ENCODE measurements at regions not wholly inside any gene's neighbourhood (a gene's known extent, or its start where the extent isn't known, plus 50 kb on each side); places are given as distances from the start of the nearest gene placed in this dataset.
"Not testable (repeated sequence)": the region's sequence is repeated elsewhere in the genome, so short reads cannot be mapped to it uniquely, and the experiment has no call there.

- DNase-seq (ENCODE audit: low spot score): no peak
- no peaks in the 10 kb centered on the region for H3K9me3 Mint-ChIP-seq
- H3K4me3 Mint-ChIP-seq: peak overlapping the region; percentile 1
- no peaks in the 10 kb centered on the region for H3K36me3 Mint-ChIP-seq (ENCODE audit: low read depth)
- H3K27me3 Mint-ChIP-seq (ENCODE audit: low read depth): peaks cover 7% of the 10 kb centered on the region
- no peak overlapping the region for H3K27ac Mint-ChIP-seq
- peaks cover 21% of the 10 kb centered on the region for H3K4me1 Mint-ChIP-seq (ENCODE audit: low read depth)
Observed at GRCh38 chr1:25120281-25120680, 112.0 kb downstream of the SYF2 start.

GRCh38 chr1:25118546-25118945 is 113.8 kb downstream of the SYF2 start:
- H3K4me1 Mint-ChIP-seq (ENCODE audit: low read depth): peaks cover 23% of the 10 kb centered on the region
- no peak overlapping the region for H3K4me3 Mint-ChIP-seq
- peaks cover 11% of the 10 kb centered on the region for H3K27me3 Mint-ChIP-seq (ENCODE audit: low read depth)
- no peaks in the 10 kb centered on the region for H3K36me3 Mint-ChIP-seq (ENCODE audit: low read depth)
- H3K27ac Mint-ChIP-seq: no peak overlapping the region
- peak; percentile 21 for DNase-seq (ENCODE audit: low spot score)
- no peaks in the 10 kb centered on the region for H3K9me3 Mint-ChIP-seq

- Mint-ChIP-seq H3K27me3 (ENCODE audit: low read depth) (peaks cover 11% of the 10 kb centered on the region), H3K9me3 (no peaks in the 10 kb centered on the region), H3K4me1 (ENCODE audit: low read depth) (peaks cover 23% of the 10 kb centered on the region), H3K27ac (no peak overlapping the region), H3K36me3 (ENCODE audit: low read depth) (no peaks in the 10 kb centered on the region), H3K4me3 (no peak overlapping the region)
- DNase-seq (ENCODE audit: low spot score): no peak
Observed at GRCh38 chr1:25117233-25117823, 115.0 kb downstream of the SYF2 start.

GRCh38 chr1:25116832-25117231 is 115.5 kb downstream of the SYF2 start:
- H3K36me3 Mint-ChIP-seq (ENCODE audit: low read depth): no peaks in the 10 kb centered on the region

GRCh38 chr1:25116117-25116516 is 116.2 kb downstream of the SYF2 start:
- Mint-ChIP-seq H3K4me1 (ENCODE audit: low read depth) (peaks cover 23% of the 10 kb centered on the region), H3K27me3 (ENCODE audit: low read depth) (peaks cover 11% of the 10 kb centered on the region)
- H3K27ac Mint-ChIP-seq; H3K36me3 Mint-ChIP-seq (ENCODE audit: low read depth); H3K4me3 Mint-ChIP-seq; DNase-seq (ENCODE audit: low spot score); H3K9me3 Mint-ChIP-seq: not testable (repeated sequence)

More at GRCh38 chr1:25116832-25117231, 115.5 kb downstream of the SYF2 start:
- Mint-ChIP-seq H3K27me3 (ENCODE audit: low read depth) (peaks cover 11% of the 10 kb centered on the region), H3K4me3 (no peak overlapping the region), H3K4me1 (ENCODE audit: low read depth) (peaks cover 23% of the 10 kb centered on the region), H3K9me3 (no peaks in the 10 kb centered on the region), H3K27ac (no peak overlapping the region)
- DNase-seq (ENCODE audit: low spot score): no peak

- peaks cover 15% of the 10 kb centered on the region for H3K4me1 Mint-ChIP-seq (ENCODE audit: low read depth)
Observed at GRCh38 chr1:25113731-25114130, 118.6 kb downstream of the SYF2 start.

GRCh38 chr1:25113086-25113485 is 119.2 kb downstream of the SYF2 start:
- H3K27ac Mint-ChIP-seq: no peak overlapping the region
- no peak overlapping the region for H3K4me3 Mint-ChIP-seq
- H3K27me3 Mint-ChIP-seq (ENCODE audit: low read depth): peaks cover 11% of the 10 kb centered on the region
- peaks cover 18% of the 10 kb centered on the region for H3K9me3 Mint-ChIP-seq
- DNase-seq (ENCODE audit: low spot score): no peak
- H3K36me3 Mint-ChIP-seq (ENCODE audit: low read depth): peaks cover 10% of the 10 kb centered on the region
- peaks cover 10% of the 10 kb centered on the region for H3K4me1 Mint-ChIP-seq (ENCODE audit: low read depth)

More at GRCh38 chr1:25113731-25114130, 118.6 kb downstream of the SYF2 start:
- Mint-ChIP-seq H3K27me3 (ENCODE audit: low read depth) (peaks cover 11% of the 10 kb centered on the region), H3K27ac (no peak overlapping the region), H3K9me3 (peaks cover 14% of the 10 kb centered on the region), H3K4me3 (no peak overlapping the region), H3K36me3 (ENCODE audit: low read depth) (peaks cover 7% of the 10 kb centered on the region)
- DNase-seq (ENCODE audit: low spot score): no peak

GRCh38 chr1:25112400-25112799 is 119.9 kb downstream of the SYF2 start:
- peaks cover 18% of the 10 kb centered on the region for H3K9me3 Mint-ChIP-seq
- peaks cover 10% of the 10 kb centered on the region for H3K4me1 Mint-ChIP-seq (ENCODE audit: low read depth)
- H3K27me3 Mint-ChIP-seq (ENCODE audit: low read depth): peaks cover 11% of the 10 kb centered on the region
- H3K4me3 Mint-ChIP-seq: no peak overlapping the region
- H3K36me3 Mint-ChIP-seq (ENCODE audit: low read depth): peaks cover 10% of the 10 kb centered on the region
- no peak for DNase-seq (ENCODE audit: low spot score)
- H3K27ac Mint-ChIP-seq: no peak overlapping the region

GRCh38 chr1:25111706-25112105 is 120.6 kb downstream of the SYF2 start:
- Mint-ChIP-seq H3K27me3 (ENCODE audit: low read depth) (peaks cover 11% of the 10 kb centered on the region), H3K4me1 (ENCODE audit: low read depth) (peaks cover 10% of the 10 kb centered on the region), H3K9me3 (peaks cover 18% of the 10 kb centered on the region), H3K36me3 (ENCODE audit: low read depth) (peaks cover 10% of the 10 kb centered on the region), H3K4me3 (no peak overlapping the region), H3K27ac (no peak overlapping the region)
- no peak for DNase-seq (ENCODE audit: low spot score)

- Mint-ChIP-seq H3K36me3 (ENCODE audit: low read depth) (peaks cover 10% of the 10 kb centered on the region), H3K27me3 (ENCODE audit: low read depth) (peaks cover 9% of the 10 kb centered on the region), H3K9me3 (peaks cover 18% of the 10 kb centered on the region), H3K4me3 (no peak overlapping the region), H3K27ac (no peak overlapping the region), H3K4me1 (ENCODE audit: low read depth) (peaks cover 16% of the 10 kb centered on the region)
- no peak for DNase-seq (ENCODE audit: low spot score)
Observed at GRCh38 chr1:25110485-25110884, 121.8 kb downstream of the SYF2 start.

GRCh38 chr1:25110036-25110435 is 122.3 kb downstream of the SYF2 start:
- H3K27me3 Mint-ChIP-seq (ENCODE audit: low read depth): peaks cover 7% of the 10 kb centered on the region
- no peak overlapping the region for H3K27ac Mint-ChIP-seq
- DNase-seq (ENCODE audit: low spot score): no peak
- no peak overlapping the region for H3K4me3 Mint-ChIP-seq
- H3K9me3 Mint-ChIP-seq: peaks cover 18% of the 10 kb centered on the region
- peaks cover 14% of the 10 kb centered on the region for H3K4me1 Mint-ChIP-seq (ENCODE audit: low read depth)
- H3K36me3 Mint-ChIP-seq (ENCODE audit: low read depth): peaks cover 10% of the 10 kb centered on the region

- Mint-ChIP-seq H3K9me3 (peaks cover 18% of the 10 kb centered on the region), H3K27me3 (ENCODE audit: low read depth) (peaks cover 6% of the 10 kb centered on the region), H3K4me3 (no peak overlapping the region), H3K27ac (peak overlapping the region; percentile 6), H3K36me3 (ENCODE audit: low read depth) (peaks cover 10% of the 10 kb centered on the region), H3K4me1 (ENCODE audit: low read depth) (peaks cover 14% of the 10 kb centered on the region)
- DNase-seq (ENCODE audit: low spot score): no peak
Observed at GRCh38 chr1:25109531-25109951, 122.8 kb downstream of the SYF2 start.

GRCh38 chr1:25107643-25108010 is 124.7 kb downstream of the SYF2 start:
- Mint-ChIP-seq H3K9me3 (peaks cover 18% of the 10 kb centered on the region), H3K36me3 (ENCODE audit: low read depth) (peaks cover 10% of the 10 kb centered on the region), H3K27ac (no peak overlapping the region), H3K27me3 (ENCODE audit: low read depth) (peaks cover 10% of the 10 kb centered on the region), H3K4me1 (ENCODE audit: low read depth) (peaks cover 14% of the 10 kb centered on the region), H3K4me3 (no peak overlapping the region)
- no peak for DNase-seq (ENCODE audit: low spot score)

- Mint-ChIP-seq H3K9me3 (peaks cover 18% of the 10 kb centered on the region), H3K27ac (no peak overlapping the region), H3K4me3 (no peak overlapping the region), H3K36me3 (ENCODE audit: low read depth) (peaks cover 10% of the 10 kb centered on the region), H3K4me1 (ENCODE audit: low read depth) (peaks cover 14% of the 10 kb centered on the region), H3K27me3 (ENCODE audit: low read depth) (peaks cover 10% of the 10 kb centered on the region)
- no peak for DNase-seq (ENCODE audit: low spot score)
Observed at GRCh38 chr1:25106976-25107642, 125.2 kb downstream of the SYF2 start.

Data from T-helper 2 cell treated with Interferon-gamma antibody and Interleukin-4, amounts not matched to agents 5 μg/mL and 100 μg/mL, for 36 hours (primary cell).